Activated T-cell treated with anti-CD3 and anti-CD28 coated beads for 24 hours (primary cell): ENCODE measurements at regions not wholly inside any gene's neighbourhood (a gene's known extent, or its start where the extent isn't known, plus 50 kb on each side); places are given as distances from the start of the nearest gene placed in this dataset.
"Not testable (repeated sequence)": the region's sequence is repeated elsewhere in the genome, so short reads cannot be mapped to it uniquely, and the experiment has no call there.

Experiments used
- DNase-seq: peaks from one replicate; pipeline ENCODE4 v3.0.0-alpha.2; 2020; ENCODE audit warnings: low read depth

- DNase-seq = no peak
Observed at GRCh38 chrX:101823236-101823635, 108.6 kb downstream of the ZMAT1 start.

DNA sequence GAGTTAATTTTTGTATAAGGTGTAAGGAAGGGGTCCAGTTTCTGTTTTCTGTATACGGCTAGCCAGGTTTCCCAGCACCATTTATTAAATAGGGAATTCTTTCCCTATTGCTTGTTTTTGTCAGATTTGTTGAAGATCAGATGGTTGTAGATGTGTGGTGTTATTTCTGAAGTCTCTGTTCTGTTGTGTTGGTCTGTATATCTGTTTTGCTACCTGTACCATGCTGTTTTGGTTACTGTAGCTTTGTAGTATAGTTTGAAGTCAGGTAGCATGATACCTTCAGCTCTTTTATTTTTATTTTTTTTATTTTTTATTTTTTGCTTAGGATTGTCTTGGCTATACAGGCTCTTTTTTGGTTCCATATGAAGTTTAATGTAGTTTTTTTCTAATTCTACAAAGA lies 114.1 kb downstream of the ZMAT1 start:
- DNase-seq = not testable (repeated sequence)

DNA sequence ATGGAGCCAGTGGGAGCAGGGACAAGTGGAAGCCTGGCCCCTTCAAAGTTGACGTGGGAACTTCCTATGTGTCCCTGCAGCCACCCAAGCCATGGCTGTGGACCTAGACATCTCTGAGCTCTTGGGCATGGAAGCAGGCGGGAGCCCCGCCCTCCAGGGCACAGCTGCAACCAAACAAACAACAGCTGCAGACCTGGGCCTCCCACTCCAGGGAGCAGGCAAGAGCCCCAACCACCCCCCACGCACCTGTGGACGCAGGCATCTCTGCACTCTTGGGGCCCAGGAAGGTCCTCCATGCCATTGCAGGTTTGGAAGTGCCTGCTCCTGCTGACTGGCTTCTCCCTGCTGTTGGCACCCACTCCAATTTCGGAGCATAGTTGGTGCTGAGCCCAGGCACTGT lies 118.6 kb downstream of the ZMAT1 start:
- DNase-seq = no peak

- no peak for DNase-seq
Observed at GRCh38 chrX:101803451-101803850, 128.4 kb downstream of the ZMAT1 start.

DNA sequence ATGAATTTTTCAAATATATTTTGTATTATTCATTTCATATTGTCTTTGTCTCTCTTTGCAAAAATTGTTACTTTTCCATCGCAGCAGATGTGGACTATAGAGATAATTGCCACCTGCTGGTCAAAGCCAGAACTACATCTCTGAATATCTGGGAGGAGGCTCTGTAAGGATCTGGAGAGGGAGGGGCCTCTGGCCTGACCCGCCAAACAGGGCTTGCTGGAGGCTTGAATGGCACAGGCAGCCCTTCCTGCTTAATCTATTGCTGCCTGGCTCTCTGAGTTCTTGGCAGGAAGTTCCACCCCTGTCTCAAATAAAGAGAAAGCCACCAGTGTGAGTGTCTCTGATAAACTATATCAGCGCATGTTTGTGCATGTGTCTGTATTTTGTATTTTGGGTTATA lies 132.4 kb downstream of the ZMAT1 start:
- DNase-seq = peak; percentile 67

DNA sequence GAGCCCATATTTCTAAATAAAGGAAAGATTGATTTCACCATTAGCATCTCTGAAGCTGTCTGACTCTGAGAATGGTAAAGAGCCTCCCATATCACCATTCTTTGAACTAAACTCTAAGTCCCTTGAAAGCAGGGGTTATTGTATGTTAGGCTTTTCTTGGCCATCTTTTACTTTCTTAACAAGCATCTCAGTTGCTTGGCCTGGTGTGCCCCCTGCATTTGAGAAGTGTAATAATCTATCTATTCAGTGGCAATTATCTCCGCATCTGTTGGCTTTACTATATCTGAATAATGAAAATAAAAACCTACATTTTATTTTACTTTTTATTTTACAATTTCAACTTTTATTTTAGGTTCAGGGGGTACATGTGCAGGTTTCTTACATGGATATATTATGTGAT lies 128.3 kb upstream of the ARMCX2 start:
- no peak for DNase-seq

DNA sequence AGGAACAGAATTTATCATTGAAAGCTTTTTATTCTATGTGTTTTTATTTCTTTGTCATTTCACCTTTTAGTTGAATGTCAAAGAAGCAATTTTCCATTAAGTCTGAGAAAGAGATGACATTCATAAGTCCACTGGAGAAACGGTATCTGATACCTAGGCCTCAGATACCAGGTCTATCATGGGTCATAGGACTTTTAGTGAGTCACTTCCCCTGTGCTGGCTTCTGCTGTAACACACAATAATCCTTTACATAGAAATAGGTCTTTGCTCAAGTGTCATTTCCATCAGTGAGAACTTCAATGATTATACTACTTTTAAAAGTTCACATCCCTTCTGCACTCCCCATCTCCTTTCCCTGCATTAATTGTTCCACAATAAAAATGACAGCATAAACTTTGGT lies 125.5 kb upstream of the ARMCX2 start:
- DNase-seq = no peak

GRCh38 chrX:101780421-101780820 lies 120.8 kb upstream of the ARMCX2 start:
- not testable (repeated sequence) for DNase-seq

GRCh38 chrX:101774340-101774739 lies 114.7 kb upstream of the ARMCX2 start:
- DNase-seq = no peak

GRCh38 chrX:101764538-101764937 lies 104.9 kb upstream of the ARMCX2 start:
- no peak for DNase-seq

GRCh38 chrX:101759000-101759399 lies 99.3 kb upstream of the ARMCX2 start:
- peak; percentile 15 for DNase-seq

DNA sequence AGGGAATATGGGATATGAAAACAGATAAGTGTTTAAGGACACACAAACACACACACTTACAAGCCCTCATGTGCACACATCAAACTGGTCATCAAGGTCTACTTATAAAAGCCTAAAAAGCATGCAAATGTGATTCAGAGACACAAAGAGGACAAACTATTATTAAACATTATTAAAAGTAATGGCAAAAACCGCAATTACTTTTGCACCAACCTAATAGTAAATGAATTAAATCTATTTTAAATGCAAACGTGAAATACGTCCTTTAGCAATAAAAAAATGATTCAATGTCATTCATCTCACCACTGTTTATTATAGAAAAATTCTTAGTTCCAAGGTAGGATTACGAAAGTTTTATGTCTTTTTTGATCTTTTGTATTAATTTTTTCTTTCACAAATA lies 91.1 kb upstream of the ARMCX2 start:
- no peak for DNase-seq

GRCh38 chrX:101749436-101749835 lies 89.8 kb upstream of the ARMCX2 start:
- DNase-seq = no peak

- no peak for DNase-seq
Observed at GRCh38 chrX:101745046-101745445, 85.4 kb upstream of the ARMCX2 start.

DNA sequence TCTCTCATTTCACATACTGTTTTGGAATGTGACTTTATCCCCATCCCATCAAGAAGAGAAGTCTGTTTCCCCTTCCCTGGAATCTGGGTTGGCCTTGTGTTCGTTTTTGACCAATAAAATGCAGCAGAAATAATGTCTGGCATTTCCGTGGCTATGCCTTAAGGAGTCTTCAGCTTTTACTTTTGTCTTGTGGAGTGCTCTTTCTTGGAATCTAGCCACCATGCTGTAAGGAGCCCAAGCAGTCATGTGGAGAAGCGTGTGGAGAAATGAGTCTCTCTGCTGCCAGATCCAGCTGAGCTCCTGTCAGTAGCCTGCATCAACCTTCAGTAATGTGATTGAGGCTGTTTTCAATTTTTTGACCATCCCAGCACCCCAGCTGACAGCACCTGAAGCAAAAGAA lies 84.4 kb upstream of the ARMCX2 start:
- no peak for DNase-seq

DNA sequence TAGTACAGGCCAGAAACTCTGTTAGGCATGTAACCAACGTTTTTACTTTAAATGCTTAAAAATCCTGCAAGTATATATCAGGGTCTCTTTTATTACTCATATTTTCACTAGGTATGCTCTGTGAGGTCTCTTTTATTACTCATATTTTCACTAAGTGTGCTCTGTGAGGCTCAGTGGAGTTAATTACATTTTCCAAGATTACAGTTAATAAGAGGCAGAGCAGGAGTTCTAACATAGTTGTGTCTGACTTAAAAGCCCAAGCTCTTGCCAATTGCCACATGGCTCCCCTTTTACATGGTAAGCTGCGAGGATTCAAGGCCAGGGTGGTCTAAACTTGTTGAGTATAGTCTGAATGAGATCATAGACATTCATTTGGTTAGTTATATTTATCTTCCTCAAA lies 81.0 kb upstream of the ARMCX2 start:
- DNase-seq = no peak

DNA sequence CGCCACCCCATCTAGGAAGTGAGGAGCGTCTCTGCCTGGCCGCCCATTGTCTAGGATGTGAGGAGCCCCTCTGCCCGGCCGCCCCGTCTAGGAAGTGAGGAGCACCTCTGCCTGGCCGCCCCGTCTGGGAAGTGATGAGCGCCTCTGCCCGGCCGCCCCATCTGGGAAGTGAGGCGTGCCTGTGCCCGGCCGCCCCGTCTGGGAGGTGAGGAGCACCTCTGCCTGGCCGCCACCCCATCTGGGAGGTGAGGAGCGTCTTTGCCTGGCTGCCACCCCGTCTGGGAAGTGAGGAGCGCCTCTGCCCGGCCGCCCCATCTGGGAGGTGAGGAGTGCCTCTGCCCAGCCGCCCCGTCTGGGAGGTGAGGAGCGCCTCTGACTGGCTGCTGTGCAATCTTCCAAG lies 79.2 kb upstream of the ARMCX2 start:
- not testable (repeated sequence) for DNase-seq

DNA sequence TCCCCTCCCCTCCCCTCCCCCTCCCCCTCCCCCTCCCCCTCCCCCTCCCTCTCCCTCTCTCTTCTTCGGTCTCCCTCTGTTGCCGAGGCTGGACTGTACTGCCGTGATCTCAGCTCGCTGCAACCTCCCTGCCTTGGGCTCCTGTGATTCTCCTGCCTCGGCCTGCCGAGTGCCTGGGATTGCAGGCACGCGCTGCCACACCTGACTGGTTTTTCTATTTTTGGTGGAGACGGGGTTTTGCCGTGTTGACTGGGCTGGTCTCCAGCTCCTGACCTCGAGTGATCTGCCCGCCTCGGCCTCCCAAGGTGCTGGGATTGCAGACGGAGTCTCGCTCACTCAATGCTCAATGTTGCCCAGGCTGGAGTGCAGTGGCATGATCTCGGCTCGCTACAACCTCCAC lies 78.8 kb upstream of the ARMCX2 start:
- DNase-seq = not testable (repeated sequence)

DNA sequence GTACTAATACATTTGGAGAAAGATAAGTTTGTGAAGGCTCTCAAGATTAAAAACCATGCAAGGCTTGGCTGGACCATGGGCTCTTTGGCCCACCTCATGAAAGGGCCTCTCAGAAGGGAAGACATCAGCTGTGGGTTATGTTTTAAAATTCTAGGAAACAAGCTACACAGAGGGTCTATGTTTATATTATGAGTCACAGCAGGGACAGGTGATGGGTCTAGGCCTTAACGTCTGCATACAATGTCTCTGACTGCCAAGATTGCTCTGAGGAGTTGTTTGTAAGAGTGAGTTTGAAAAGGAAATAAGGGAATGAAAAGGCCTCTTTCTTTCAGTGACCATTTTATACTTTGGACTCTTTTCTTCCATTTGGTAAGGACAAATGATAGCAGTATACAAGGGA lies 77.0 kb upstream of the ARMCX2 start:
- no peak for DNase-seq

GRCh38 chrX:101732870-101733269 lies 73.2 kb upstream of the ARMCX2 start:
- no peak for DNase-seq

DNA sequence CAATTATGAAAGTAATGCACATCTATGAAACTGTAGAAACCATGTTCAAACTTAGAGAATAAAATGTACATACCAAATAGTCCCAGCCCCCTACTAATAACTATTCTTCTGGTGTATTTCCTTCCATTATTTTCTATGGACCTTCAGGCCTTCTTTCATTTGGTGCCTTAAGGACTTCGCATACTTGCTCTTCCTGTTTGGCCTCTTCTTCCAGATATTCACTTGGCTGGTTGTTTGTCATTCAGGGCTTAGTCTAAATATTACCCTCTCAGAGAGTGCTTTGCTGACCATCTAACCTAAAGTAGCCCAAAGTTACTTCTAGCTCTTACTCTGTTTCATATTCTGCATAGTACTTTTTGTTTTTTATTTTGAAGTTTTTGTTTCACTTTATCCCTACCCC lies 70.3 kb upstream of the ARMCX2 start:
- no peak for DNase-seq
